HG02884 (cell line): ENCODE measurements at regions not wholly inside any gene's neighbourhood (a gene's known extent, or its start where the extent isn't known, plus 50 kb on each side); places are given as distances from the start of the nearest gene placed in this dataset.

ENCODE experiments used
- ATAC-seq: cut with Tn5 transposase; IDR thresholded peaks from one replicate; pipeline ENCODE4 v1.9.1; 2021; ENCODE audit warnings: mild to moderate bottlenecking, moderate library complexity; ENCODE audit not compliant: unreplicated experiment

DNA sequence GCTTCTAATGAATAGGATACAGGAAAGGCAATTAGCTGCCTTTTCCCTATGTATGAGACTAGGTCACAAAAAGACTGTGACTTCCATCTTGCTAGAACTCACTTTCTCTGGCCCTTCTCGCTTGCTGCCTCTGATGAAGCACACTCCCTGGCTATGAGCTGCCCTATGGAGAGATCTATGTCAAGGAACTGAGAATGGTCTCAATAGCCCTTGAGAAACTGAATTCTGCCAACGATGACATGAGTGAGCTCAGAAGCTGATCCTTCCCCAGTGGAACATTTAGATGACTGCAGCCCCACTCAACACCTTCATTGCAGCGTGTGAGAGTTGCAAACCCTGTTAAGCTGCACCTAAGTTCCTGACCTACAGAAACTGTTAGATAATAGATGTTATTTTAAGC lies 309.8 kb downstream of the COG6 start:
- no peak for ATAC-seq

- ATAC-seq, result no peak
Observed at GRCh38 chr13:39967199-39967959, 311.9 kb downstream of the COG6 start.

- no peak for ATAC-seq
Observed at GRCh38 chr13:39968646-39969475, 313.4 kb downstream of the COG6 start.

- no peak for ATAC-seq
Observed at GRCh38 chr13:39970177-39970846, 314.9 kb downstream of the COG6 start.

DNA sequence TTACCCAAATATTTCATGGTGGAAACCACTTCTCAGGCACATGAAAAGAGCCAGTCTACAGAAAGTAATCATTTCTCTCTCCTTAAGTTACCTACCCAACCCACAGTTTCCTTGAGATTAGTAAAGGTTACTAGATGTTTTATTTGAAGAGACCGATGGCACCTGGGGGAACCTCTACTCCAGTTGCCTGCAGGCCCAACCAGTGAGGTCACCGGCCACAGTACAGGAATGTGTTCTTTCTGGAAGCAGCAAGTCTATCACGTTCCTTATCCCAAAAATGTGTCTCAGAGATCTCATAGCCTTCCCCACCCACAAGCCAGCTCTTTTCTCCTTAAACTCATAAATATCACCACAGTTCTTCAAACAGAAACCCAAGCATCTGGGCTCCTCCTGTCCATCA lies 316.1 kb downstream of the COG6 start:
- no peak for ATAC-seq

DNA sequence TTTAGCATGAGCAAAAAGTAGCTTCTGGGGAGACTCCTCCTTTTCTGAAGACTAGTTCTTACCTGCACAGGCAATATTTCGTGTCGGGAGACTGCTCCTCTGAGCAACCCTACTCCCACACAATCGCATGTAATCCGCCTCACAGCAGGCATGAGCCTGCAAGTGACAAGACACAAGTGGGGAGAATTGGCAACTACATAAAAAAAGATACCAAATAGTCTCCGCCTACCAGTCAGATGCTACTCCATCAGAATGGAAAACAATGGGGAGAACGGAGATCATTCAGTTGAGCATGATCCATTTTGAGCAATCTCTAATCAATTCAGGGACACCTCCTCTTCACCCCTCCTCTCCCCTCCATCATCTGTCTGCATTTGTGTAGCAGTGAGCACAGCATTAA lies 321.0 kb downstream of the COG6 start:
- ATAC-seq, result no peak

GRCh38 chr13:39981056-39981455 lies 325.6 kb downstream of the COG6 start:
- ATAC-seq, result no peak

- ATAC-seq, result no peak
Observed at GRCh38 chr13:39982745-39983144, 327.3 kb downstream of the COG6 start.

GRCh38 chr13:39985071-39985470 lies 329.6 kb downstream of the COG6 start:
- no peak for ATAC-seq

DNA sequence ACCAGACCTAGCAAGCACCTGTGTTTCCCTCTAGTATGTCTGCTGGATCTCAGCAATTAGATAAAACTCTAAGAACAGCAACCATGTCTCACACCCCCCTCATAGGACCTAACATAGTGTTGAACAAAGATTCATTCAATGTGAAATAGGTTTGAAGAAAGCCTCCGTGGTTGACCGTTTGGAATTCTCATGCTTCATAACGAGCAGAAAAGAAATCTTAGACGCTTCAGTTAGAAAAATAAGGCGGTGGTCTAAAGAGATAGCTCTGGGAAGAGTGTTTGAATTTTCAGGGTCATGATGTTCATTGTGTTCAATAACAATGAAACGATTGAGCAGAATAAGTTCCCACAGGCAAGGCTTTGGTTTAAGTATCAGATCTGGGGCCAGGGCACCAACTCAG lies 332.9 kb downstream of the COG6 start:
- no peak for ATAC-seq

- no peak for ATAC-seq
Observed at GRCh38 chr13:39998166-39998565, 342.7 kb downstream of the COG6 start.

GRCh38 chr13:40002016-40002415 lies 346.6 kb downstream of the COG6 start:
- no peak for ATAC-seq

DNA sequence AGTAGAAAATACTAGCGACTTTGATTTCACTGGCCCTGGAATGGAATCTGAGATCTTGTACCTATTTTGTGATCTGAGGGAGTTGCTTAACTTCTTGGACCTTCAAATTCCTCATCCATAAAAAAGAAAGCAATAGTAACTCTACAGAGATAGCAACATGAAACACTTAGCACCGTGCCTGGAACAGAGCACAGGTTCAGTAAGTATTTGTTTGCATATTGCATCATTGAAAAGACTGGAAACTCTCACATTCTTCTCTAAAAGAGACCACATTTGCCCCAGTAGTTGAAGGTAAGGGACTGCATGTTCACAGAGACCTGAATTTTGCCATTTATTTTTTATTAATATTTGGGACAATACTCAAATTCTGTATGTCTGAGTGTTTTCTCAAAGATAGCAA lies 358.1 kb downstream of the COG6 start:
- no peak for ATAC-seq

DNA sequence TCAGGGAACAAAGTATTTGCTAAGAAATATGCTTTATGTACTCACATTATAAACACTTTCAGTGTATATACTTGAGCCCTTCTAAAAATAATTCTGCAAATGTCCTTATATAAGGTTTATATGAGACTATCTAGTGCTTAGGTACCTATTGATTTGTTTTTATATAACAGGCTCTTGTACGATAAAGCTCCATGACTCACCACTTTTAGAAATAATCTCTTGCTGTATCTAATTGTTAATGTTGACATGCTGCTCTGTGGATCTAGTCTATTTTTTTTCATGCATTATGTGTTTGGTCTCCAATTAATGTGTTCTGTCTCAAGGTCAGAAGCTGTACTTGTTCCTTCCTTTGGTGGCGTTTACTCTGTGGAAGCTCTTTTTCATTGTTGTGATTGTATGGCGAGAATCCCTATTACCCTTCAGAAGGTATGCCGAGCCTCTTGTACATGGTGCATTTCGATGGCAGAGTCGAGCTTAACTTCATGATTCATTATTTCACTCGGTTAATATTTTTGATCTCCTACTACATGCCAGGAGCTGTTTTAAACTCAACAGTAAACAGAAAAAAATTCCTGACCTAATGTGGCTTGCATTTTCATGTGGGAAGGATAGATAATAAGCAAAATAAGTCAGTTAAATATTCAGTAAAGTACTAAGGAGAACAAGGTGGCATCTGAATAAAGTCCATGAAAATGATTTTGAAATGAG lies 361.6 kb downstream of the COG6 start:
- no peak for ATAC-seq

DNA sequence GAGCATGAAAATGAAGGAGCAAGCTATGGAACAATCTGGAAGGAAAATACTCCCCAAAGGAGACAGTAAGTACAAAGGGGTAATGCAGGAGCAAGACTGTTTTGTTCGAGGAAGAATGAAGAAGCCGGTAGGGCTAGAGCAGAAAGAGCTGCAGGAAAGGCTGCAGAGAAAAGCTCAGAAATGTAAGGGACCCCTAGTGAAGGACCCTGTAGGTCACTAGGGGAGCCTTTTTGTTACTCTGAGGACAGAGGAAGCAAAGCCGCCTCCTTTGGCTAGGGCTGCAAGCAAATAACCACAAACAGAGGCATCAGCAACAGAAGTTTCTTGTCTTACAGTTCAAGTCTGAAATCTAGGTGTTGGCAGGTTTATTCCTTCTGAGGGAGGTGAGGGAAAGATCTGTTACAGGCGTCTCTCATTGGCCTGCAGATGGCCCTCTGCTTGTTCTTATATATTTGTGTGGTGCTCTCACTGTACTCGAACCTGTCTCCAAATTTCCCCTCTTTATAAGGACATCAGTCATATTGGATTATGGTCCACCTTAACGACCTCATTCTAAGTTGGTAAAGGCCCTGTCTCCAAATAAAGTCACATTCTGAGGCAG lies 362.3 kb downstream of the COG6 start:
- ATAC-seq, result no peak

DNA sequence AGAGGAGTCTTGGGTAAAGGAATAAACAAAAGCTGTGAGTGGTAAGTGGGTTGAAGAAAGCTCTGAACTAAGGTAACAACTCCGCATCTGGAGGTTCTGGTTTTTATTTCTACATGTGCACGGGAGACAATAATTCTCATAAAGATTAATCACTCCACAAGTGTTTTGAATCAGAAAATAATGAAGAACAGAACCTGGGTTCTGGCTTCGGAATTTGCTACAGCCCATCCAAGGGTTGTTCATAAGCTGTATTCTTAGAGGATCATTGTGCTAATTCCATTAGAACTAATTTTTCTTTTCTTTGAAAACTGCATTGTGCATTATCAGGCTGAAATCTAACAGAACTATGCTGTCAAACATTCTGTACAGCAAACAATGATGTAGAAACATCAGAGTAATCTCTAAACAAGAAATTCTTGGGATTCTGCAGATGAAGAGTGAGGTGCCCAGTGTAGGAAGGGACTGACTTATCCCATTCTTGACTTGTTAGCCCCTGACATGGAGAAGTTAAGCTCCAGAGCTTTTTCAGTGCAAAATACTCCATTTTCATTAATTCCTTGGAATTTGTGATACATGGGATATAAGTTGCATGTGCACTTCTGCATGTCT lies 368.2 kb downstream of the COG6 start:
- no peak for ATAC-seq

DNA sequence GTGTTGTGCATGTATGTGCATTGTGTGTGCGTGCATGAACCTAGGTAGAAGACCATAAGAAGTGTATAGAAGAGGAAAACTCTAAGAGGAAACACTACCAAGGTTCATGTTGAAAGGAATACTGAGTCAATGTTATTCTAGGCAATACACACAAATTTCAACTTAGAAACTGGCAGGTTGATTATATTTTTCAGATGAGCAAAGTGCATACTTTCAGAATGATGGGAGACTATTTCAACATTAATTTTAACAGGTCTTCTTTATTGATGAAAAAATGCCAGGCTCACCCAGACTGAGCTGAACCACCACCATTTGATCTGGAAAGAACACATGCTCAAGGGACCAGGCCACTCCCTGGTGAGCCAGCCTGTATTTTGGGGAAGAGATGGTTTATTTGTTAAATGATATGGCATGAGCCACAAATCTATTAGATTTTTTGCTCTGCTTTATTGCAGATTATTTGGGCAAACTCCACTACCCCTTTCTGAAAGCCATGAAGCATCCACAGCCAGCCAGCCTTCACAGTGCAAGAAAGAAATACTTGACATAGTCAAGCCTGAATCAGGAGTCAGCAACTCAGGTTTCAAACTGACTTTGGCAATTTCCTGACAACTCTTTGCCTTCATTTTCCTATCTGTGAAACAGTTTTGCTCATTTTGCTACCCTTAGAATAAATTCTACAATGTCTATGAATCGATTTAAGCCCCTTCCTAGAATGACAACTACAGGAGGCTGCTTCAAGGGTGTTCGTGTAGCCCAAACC lies 368.9 kb downstream of the COG6 start:
- ATAC-seq, result no peak

- ATAC-seq, result no peak
Observed at GRCh38 chr13:40024967-40025714, 369.7 kb downstream of the COG6 start.

- ATAC-seq, result peak; percentile 86
Observed at GRCh38 chr13:40026174-40026585, 370.7 kb downstream of the COG6 start.
